GM12878 (cell line): ENCODE measurements at regions not wholly inside any gene's neighbourhood (a gene's known extent, or its start where the extent isn't known, plus 50 kb on each side); places are given as distances from the start of the nearest gene placed in this dataset.

Experiments used
- ATAC-seq: fragments of 200-7000 bp; cut with Tn5 transposase; 3 replicates; pipeline ENCODE4 v1.9.1; 2020; ENCODE audit warnings: mild to moderate bottlenecking, moderate library complexity
- BruUV-seq: library from RNA; stranded (reverse); fragments of 400-500 nt; replicated peaks from 2 replicates; lab custom pipeline; 2021; lab: Mats Ljungman, UMichigan
- CTCF ChIA-PET: fragments of 300-600 bp; sonication (Branson Sonifier 250); formaldehyde crosslinking; extraction: SDS; loops from one replicate; lab custom pipeline; 2021; ENCODE audit warnings: inconsistent platforms; lab: Yijun Ruan, JAX
- POLR2A ChIA-PET: fragments of 350-600 bp; formaldehyde crosslinking; extraction: SDS; loops from one replicate; lab custom pipeline; 2021; ENCODE audit warnings: inconsistent platforms; lab: Charles Lee
- RAD21 ChIA-PET: fragments of 300-600 bp; sonication (Branson Sonifier 250); formaldehyde crosslinking; loops from one replicate; lab custom pipeline; 2023; ENCODE audit warnings: antibody characterized with exemption; ENCODE audit not compliant: unreplicated experiment; lab: Charles Lee
- SMC1A ChIA-PET: fragments of 300-600 bp; sonication (Branson Sonifier 250); formaldehyde crosslinking; loops from one replicate; lab custom pipeline; 2023; ENCODE audit not compliant: unreplicated experiment, uncharacterized antibody; lab: Charles Lee
- DNase-seq: peaks from one replicate; pipeline ENCODE4 v3.0.0-alpha.2; 2011; ENCODE audit warnings: low read depth, low spot score
- FAIRE-seq: peaks from 3 replicates; lab custom pipeline; 2011; peaks lifted over from hg19 to GRCh38; lab: Jason Lieb, UNC
- H2AFZ ChIP-seq: 2 replicates; pipeline ENCODE4 v1.6.0; 2011; ENCODE audit warnings: low read depth, low read length, control low read depth; ENCODE audit not compliant: control insufficient read depth
- H3K27ac ChIP-seq: 2 replicates; pipeline ENCODE4 v1.5.1; 2011; ENCODE audit warnings: control low read depth; ENCODE audit not compliant: control insufficient read depth, insufficient read depth
- H3K27me3 ChIP-seq, 2 experiments: replicated peaks in 1 of 2; 2 replicates each; pipeline versions ENCODE4 v1.6.0 to v1.6.1; 2011; ENCODE audit warnings: low read length in 1 of 2; ENCODE audit not compliant: control insufficient read depth in 2 of 2, insufficient read depth in 2 of 2
- H3K36me3 ChIP-seq, 2 experiments: 2 replicates each; pipeline ENCODE4 v1.5.1; 2011; ENCODE audit warnings: low read length in 1 of 2; ENCODE audit not compliant: control insufficient read depth in 2 of 2, insufficient read depth in 2 of 2
- H3K4me1 ChIP-seq: 2 replicates; pipeline ENCODE4 v1.6.1; 2011; ENCODE audit warnings: mild to moderate bottlenecking, low read length, moderate library complexity, mixed read lengths; ENCODE audit not compliant: control insufficient read depth, insufficient read depth
- H3K4me2 ChIP-seq: 2 replicates; pipeline ENCODE4 v1.6.0; 2011; ENCODE audit warnings: control low read depth; ENCODE audit not compliant: control insufficient read depth, insufficient read depth
- H3K4me3 ChIP-seq: fragments of 200-600 bp; sonication (generic); 2 replicates; pipeline ENCODE4 v1.5.1; 2016
- H3K79me2 ChIP-seq: 2 replicates; pipeline ENCODE4 v1.6.0; 2011; ENCODE audit warnings: low read length; ENCODE audit not compliant: control insufficient read depth, insufficient read depth
- H3K9ac ChIP-seq: 2 replicates; pipeline ENCODE4 v1.8.0; 2011; ENCODE audit warnings: low read length, control low read depth, mixed read lengths; ENCODE audit not compliant: control insufficient read depth, insufficient read depth
- H3K9me3 ChIP-seq: replicated peaks from 3 replicates; pipeline ENCODE4 v1.5.1; 2011; ENCODE audit warnings: mild to moderate bottlenecking, low read length; ENCODE audit not compliant: control insufficient read depth, insufficient read depth
- H4K20me1 ChIP-seq: 2 replicates; pipeline ENCODE4 v1.6.0; 2011; ENCODE audit not compliant: control insufficient read depth, insufficient read depth
- CREM ChIP-seq: IDR thresholded peaks from 2 replicates; pipeline ENCODE4 v1.6.1; 2014; ENCODE audit warnings: antibody characterized with exemption, low read depth
- FOXM1 ChIP-seq: IDR thresholded peaks from 2 replicates; pipeline ENCODE4 v1.6.1; 2012; ENCODE audit warnings: low read depth, mild to moderate bottlenecking, inconsistent platforms, low read length, moderate library complexity
- HDAC2 ChIP-seq: fragments of 200-600 bp; sonication (generic); IDR thresholded peaks from 2 replicates; pipeline ENCODE4 v1.6.1; 2017
- RCOR1 ChIP-seq: conservative IDR thresholded peaks from 2 replicates; pipeline ENCODE4 v1.6.1; 2012; ENCODE audit warnings: low read depth, low read length, improper control_type of control experiment
- SMARCA5 ChIP-seq: fragments of 450-650 bp; IDR thresholded peaks from 2 replicates; pipeline ENCODE4 v1.6.1; 2017; ENCODE audit warnings: mild to moderate bottlenecking
- SUPT20H ChIP-seq: IDR thresholded peaks from 2 replicates; pipeline ENCODE4 v1.6.1; 2011; ENCODE audit warnings: low read depth, mild to moderate bottlenecking, low read length, moderate library complexity, borderline replicate concordance; ENCODE audit not compliant: control insufficient read depth
- ZNF622 ChIP-seq: fragments of 450-650 bp; IDR thresholded peaks from 2 replicates; pipeline ENCODE4 v1.6.1; 2017; ENCODE audit warnings: mild to moderate bottlenecking, inconsistent platforms
- WGBS: methylation state at CpG from one replicate; pipeline ENCODE4 v1.1.6; 2016; ENCODE audit warnings: low lambda C conversion rate; ENCODE audit not compliant: insufficient replicate concordance, insufficient coverage; ENCODE audit errors: missing lambda C conversion rate; 5-methylcytosine and 5-hydroxymethylcytosine counted together
- in situ Hi-C: fragments of 300-500 bp; cut with MboI; formaldehyde crosslinking; loops from 9 replicates; pipeline ENCODE4 v1.14.3; 2018; ENCODE audit warnings: mixed read lengths
- intact Hi-C: fragments of 100-400 bp; cut with micrococcal nuclease; formaldehyde crosslinking; loops from one replicate; pipeline ENCODE4 v1.14.2; 2022; ENCODE audit not compliant: unreplicated experiment
- TF ChIP-seq, protein P1 (sequence below): IDR thresholded peaks from 2 replicates; pipeline ENCODE4 v1.6.1; 2011; ENCODE audit warnings: low read depth, low read length, improper control_type of control experiment, borderline replicate concordance
- TF ChIP-seq, protein P2 (sequence below): fragments of 450-650 bp; IDR thresholded peaks from 2 replicates; pipeline ENCODE4 v1.6.1; 2018; ENCODE audit warnings: borderline replicate concordance, mild to moderate bottlenecking; ENCODE audit not compliant: partially characterized antibody

DNA sequence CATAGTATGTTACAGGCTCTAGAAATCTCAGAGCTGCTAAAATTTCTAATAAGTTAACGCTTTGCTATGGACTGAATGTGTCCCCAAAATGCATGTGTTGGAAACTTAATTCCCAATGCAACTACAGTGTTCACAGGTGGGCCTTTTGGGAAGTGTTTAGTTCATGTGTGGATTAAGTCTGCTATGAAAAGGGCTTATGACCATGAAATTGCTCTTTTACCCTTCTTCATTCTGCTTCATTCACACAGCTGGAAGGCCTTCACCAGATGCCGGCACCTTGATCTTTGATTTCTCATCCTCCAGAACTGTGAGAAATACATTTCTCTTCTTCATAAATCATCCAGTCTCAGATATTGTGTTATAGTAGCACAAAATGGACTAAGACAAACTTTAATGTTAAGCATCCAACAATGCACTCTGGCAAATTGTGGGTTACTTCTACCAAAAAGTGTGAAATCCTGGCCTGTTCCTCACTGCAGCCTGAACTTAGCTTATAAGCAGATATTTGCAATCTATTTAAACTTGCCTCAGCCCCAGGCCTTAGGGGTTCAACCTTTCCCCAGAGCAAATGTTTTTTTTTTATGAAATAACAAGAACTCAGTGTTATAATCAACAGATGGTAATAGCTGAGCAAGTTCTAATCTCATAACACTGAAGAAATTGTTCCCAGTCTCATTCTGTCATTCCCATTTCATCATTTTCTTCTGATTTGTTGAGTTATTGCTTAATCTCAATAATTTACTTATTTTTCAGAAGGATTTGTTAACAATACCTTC lies 523.6 kb downstream of the KIF20B start:
- H3K9ac ChIP-seq: no peak overlapping the region
- no peak for TF ChIP-seq SUPT20H
- TF ChIP-seq, protein P1, sequence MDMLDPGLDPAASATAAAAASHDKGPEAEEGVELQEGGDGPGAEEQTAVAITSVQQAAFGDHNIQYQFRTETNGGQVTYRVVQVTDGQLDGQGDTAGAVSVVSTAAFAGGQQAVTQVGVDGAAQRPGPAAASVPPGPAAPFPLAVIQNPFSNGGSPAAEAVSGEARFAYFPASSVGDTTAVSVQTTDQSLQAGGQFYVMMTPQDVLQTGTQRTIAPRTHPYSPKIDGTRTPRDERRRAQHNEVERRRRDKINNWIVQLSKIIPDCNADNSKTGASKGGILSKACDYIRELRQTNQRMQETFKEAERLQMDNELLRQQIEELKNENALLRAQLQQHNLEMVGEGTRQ: no peak
- TF ChIP-seq CREM: no peak
- TF ChIP-seq HDAC2: no peak
- TF ChIP-seq SMARCA5: no peak
- TF ChIP-seq, protein P2, sequence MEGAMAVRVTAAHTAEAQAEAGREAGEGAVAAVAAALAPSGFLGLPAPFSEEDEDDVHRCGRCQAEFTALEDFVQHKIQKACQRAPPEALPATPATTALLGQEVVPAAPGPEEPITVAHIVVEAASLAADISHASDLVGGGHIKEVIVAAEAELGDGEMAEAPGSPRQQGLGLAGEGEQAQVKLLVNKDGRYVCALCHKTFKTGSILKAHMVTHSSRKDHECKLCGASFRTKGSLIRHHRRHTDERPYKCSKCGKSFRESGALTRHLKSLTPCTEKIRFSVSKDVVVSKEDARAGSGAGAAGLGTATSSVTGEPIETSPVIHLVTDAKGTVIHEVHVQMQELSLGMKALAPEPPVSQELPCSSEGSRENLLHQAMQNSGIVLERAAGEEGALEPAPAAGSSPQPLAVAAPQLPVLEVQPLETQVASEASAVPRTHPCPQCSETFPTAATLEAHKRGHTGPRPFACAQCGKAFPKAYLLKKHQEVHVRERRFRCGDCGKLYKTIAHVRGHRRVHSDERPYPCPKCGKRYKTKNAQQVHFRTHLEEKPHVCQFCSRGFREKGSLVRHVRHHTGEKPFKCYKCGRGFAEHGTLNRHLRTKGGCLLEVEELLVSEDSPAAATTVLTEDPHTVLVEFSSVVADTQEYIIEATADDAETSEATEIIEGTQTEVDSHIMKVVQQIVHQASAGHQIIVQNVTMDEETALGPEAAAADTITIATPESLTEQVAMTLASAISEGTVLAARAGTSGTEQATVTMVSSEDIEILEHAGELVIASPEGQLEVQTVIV: no peak
- TF ChIP-seq FOXM1: no peak
- TF ChIP-seq RCOR1: no peak
- TF ChIP-seq ZNF622: no peak
- TF ChIP-seq, all 136 proteins: peak for 0
- SMC1A ChIA-PET: no interaction called here
- H4K20me1 ChIP-seq: no peaks in the 10 kb centered on the region
- DNase-seq (no peak), FAIRE-seq (no peak), ATAC-seq (no peak)
- H3K4me2 ChIP-seq: no peak overlapping the region
- no peaks in the 10 kb centered on the region for H3K79me2 ChIP-seq
- intact Hi-C loops: no loop called here
- RAD21 ChIA-PET: no interaction called here
- no peaks in the 10 kb centered on the region for H3K4me1 ChIP-seq
- no TSS peak for BruUV-seq
- no peaks in the 10 kb centered on the region for H3K9me3 ChIP-seq
- H3K36me3 ChIP-seq: no peaks in the 10 kb centered on the region
- no peaks in the 10 kb centered on the region for H3K27me3 ChIP-seq
- CTCF ChIA-PET: interaction anchor here (1.3 kb wide), 1 partner anchor 27 kb away, joined by 4 read pairs; no protein-coding TSS in a partner anchor
- H3K27ac ChIP-seq: no peak overlapping the region
- POLR2A ChIA-PET: no interaction called here
- in situ Hi-C loops: no loop called here
- no peak overlapping the region for H2AFZ ChIP-seq
- no peak overlapping the region for H3K4me3 ChIP-seq
- WGBS: 72% methylated on average over 2 of the region's 2 CpGs
